GM20000 (cell line): ENCODE measurements at regions not wholly inside any gene's neighbourhood (a gene's known extent, or its start where the extent isn't known, plus 50 kb on each side); places are given as distances from the start of the nearest gene placed in this dataset.

Experiments used
- DNase-seq: peaks from one replicate; pipeline ENCODE4 v3.0.0; 2012; ENCODE audit warnings: low spot score
- TF ChIP-seq, protein P1 (sequence below): IDR thresholded peaks from 2 replicates; pipeline ENCODE4 v1.5.1; 2012; ENCODE audit warnings: mild to moderate bottlenecking, control low read depth; ENCODE audit errors: extremely low read depth, missing control alignments

DNA sequence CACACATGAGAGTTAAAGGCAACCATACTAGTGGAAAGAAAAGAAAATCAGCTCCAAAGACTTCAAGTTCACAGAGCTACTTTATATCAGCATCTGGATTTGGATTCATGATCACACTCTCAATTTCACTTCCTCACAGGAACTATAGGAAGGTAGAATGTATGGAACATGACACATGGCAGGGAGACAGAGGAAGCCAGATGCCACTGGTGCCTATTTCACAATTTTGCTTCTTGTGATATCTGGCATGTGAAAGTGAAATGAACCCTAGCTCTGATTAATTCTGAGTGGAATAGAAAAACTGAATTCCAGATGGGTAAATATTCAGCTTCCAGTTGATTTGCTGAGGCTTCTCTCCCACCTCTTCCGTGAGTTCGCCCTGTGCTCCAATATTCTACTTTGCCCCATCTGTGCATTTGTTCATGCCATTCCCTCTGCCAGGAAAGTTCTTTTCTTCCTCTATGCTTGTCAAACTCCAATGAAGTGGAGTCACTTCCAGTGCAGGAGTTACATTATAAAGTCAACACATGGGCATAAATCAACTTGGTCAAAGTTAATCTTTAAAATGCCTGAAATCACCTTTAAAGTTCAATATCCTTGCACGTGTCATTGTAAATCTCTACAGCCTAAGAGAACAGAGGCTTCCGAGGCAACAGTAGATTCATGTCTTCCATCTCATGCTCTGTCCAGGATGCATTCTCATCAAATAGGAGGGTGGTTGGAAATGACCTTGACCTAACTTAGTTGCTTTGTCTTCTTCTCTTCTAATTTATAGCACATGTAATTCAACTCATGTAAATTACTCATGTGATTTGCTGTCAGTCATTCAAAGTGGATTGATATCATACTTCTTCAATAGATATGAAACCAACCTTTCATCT, 275.3 kb downstream of the HIVEP2 start:
- no peak for DNase-seq
- TF ChIP-seq, protein P1, sequence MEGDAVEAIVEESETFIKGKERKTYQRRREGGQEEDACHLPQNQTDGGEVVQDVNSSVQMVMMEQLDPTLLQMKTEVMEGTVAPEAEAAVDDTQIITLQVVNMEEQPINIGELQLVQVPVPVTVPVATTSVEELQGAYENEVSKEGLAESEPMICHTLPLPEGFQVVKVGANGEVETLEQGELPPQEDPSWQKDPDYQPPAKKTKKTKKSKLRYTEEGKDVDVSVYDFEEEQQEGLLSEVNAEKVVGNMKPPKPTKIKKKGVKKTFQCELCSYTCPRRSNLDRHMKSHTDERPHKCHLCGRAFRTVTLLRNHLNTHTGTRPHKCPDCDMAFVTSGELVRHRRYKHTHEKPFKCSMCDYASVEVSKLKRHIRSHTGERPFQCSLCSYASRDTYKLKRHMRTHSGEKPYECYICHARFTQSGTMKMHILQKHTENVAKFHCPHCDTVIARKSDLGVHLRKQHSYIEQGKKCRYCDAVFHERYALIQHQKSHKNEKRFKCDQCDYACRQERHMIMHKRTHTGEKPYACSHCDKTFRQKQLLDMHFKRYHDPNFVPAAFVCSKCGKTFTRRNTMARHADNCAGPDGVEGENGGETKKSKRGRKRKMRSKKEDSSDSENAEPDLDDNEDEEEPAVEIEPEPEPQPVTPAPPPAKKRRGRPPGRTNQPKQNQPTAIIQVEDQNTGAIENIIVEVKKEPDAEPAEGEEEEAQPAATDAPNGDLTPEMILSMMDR: no peak

DNA sequence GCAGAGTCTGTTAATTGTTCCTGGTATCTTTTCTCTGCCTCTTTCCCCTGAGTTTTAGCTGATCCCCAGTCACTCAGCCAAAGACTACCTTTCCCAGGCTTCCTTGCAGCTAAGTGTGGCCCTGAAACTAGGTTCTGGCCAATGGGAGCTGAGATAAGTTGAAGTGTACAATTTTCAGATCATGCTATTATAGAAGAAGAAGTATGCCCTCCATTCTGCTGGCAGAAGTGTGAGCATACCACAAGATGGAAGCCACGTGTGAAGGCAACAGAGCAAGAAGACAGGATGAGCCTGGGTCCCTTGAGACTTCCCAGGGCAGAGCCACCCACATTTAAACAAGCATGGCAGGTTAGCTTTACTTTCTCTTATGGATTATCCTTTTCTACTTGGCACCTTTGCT, 273.2 kb downstream of the HIVEP2 start:
- DNase-seq: no peak
- TF ChIP-seq, protein P1: no peak

DNA sequence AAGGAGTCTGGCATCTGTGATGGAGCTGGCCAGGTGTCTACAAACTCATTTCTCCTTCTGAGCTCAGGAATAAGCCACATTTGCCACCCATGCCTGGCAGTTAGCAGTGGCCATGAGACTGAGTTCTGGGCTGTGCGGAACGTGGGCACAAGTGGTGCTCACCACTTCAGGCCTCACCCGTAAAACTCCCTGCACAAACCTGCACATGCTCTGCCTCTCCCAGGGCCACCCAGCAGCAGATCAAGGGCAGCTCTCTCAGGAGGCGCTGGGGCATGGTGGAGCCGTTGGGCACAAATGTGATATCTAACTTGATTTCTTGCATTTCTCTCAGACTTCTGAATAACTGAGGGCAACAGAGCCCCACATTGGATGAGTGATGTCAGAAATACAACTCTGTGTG, 269.5 kb downstream of the HIVEP2 start:
- TF ChIP-seq, protein P1: no peak
- no peak for DNase-seq

DNA sequence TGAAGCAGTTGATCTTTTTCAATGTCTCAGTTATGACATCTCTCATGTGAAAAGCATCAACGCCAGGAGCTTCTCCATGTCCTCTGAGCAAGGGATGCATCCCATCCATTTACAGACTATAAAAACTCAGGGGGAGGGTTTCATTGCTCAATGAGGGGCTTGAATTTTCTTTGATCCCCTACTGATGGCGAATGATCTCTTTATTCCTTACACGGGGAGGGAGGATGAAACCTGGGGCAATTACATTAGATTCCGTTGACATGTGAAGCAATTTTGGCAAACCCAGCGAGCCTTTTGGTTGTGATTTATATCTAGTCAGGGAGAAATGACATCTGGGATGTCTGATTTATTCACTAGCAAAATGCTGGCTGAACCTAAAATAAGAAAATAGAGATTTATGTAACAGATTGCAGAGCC, 268.9 kb downstream of the HIVEP2 start:
- TF ChIP-seq, protein P1: no peak
- no peak for DNase-seq

DNA sequence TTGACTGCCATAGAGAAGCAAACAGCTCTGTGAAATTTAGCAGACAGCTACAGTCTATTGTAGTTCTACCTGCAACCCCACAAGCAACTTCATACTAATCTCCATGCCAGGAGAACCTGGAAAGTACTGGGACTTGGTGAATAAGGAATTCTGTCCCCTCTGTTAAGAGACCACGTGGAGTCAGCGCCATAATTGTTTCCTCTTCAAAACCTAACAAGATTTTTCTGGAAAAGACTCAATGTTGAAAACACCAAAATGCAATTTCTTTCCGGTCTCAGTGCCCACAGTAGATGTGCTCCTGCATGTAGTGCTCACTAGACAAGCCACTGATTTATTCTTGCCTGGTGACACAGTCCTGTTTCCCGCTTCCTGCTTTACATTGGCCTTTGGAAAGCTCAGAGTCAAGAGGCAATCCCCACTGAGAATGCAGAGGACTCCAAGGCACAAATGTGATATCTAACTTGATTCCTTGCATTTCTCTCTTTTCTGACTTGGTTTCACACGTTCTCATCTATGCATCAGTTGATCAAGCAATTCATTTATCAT, 268.3 kb downstream of the HIVEP2 start:
- DNase-seq: no peak
- TF ChIP-seq, protein P1: no peak

DNA sequence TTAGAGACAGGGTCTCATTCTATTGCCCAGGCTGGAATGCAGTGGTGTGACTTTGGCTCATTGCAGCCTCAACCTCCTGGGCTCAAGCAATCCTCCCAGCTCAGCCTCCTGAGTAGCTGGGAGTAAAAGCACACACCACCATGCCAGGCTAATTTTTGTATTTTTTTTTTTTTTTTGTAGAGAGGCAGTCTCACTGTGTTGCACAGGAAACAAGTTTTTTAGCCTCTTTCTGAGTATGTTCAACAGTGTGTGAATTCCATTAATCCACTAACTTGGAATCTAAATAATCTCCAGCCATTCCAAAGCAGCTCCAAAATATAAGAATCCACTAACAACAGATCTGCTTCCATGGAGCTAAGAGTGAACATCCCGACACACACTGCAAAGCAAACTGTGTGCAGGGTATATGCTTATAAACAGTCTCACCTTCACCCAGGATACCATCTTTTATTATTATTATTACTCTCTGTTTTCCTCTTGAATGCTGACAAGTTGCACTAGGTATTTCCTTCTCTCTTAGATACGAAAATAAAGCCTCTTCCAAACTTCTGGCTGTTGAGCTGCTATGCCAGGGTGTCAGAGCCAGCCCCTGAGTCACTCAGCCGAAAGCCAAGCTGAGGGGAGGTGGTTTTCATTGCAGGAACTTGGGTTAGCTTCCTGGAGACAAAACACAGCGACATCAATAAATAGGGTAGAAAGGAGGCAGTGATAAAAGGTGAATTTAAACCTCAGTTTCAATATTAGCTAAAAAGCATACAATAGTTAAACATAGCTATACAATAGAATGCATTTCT, 264.9 kb downstream of the HIVEP2 start:
- DNase-seq: no peak
- TF ChIP-seq, protein P1: no peak

DNA sequence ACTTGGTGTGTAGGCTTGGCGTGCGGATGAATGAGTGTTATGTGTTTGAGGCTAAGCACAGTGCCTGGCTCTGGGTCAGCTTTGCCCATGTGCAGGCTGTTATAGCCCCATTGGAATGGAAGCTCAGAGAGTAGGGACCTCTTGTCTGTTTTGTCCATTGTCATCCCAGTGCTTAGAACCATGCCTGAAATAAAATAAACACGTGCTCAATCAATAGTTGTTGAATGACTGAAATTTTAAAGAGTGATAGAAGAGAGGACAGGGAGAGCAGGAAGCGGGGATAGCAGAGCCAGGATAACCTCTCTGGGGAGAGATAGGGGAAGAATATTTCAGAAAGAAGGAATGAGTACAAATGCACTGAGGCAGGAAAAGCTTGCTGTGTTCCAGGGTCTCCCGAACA, 263.9 kb downstream of the HIVEP2 start:
- DNase-seq: no peak
- TF ChIP-seq, protein P1: no peak
